SU-DHL-6 (cell line): ENCODE measurements at regions not wholly inside any gene's neighbourhood (a gene's known extent, or its start where the extent isn't known, plus 50 kb on each side); places are given as distances from the start of the nearest gene placed in this dataset.

Source experiments
- EZH2phosphoT487 ChIP-seq: fragments of 200-600 bp; sonication (generic), shearing (Covaris generic); conservative IDR thresholded peaks from 2 replicates; pipeline ENCODE4 v1.6.1; 2018; ENCODE audit warnings: mild to moderate bottlenecking, antibody characterized with exemption, low read length, moderate library complexity, mixed read lengths
- TF ChIP-seq, protein P1 (sequence below): fragments of 200-600 bp; sonication (generic); IDR thresholded peaks from one replicate; pipeline ENCODE4 v1.5.1; 2017; ENCODE audit warnings: antibody characterized with exemption, mild to moderate bottlenecking, low read length, moderate library complexity; ENCODE audit not compliant: insufficient read depth, poor library complexity, severe bottlenecking

DNA sequence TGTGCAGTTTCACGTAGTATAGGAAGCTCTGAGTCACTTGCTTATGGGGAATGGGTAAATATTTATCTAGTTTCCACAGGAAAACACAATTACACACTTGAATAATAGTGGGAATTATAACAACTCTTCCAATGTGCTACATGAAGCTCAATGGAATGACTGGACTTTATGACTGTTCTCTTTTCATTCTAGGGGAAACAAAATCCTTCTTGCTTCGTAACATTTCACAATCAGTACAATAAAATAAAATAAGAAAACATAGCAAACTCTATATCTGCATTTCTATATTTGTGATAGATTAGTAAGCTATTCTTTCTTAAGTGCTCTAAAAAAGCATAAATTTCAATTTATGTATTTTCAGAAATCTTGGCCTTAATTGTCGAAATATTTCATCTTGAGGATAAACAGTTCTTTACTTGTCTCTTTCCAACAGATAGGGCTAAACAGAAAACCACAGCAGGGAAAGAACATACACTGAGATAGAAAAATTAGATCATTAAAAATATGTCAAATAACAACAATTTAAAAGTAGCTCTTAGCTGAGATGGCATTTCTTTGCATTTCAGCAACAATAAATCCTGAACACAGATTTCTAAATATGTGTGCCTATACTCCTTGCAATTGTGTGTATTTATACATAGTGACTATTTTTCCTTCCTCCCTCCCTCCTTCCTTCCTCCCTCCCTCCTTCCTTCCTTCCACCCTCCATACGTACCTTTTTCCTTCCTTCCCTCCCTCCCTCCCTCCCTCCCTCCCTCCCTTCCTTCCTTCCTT is 395.5 kb upstream of the KCNMB2 start:
- TF ChIP-seq, protein P1, sequence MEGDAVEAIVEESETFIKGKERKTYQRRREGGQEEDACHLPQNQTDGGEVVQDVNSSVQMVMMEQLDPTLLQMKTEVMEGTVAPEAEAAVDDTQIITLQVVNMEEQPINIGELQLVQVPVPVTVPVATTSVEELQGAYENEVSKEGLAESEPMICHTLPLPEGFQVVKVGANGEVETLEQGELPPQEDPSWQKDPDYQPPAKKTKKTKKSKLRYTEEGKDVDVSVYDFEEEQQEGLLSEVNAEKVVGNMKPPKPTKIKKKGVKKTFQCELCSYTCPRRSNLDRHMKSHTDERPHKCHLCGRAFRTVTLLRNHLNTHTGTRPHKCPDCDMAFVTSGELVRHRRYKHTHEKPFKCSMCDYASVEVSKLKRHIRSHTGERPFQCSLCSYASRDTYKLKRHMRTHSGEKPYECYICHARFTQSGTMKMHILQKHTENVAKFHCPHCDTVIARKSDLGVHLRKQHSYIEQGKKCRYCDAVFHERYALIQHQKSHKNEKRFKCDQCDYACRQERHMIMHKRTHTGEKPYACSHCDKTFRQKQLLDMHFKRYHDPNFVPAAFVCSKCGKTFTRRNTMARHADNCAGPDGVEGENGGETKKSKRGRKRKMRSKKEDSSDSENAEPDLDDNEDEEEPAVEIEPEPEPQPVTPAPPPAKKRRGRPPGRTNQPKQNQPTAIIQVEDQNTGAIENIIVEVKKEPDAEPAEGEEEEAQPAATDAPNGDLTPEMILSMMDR = no peak
- no peak for TF ChIP-seq EZH2phosphoT487
